HepG2 (cell line): ENCODE measurements at regions not wholly inside any gene's neighbourhood (a gene's known extent, or its start where the extent isn't known, plus 50 kb on each side); places are given as distances from the start of the nearest gene placed in this dataset.
A peak's percentile ranks its signal among the peaks of the same experiment; 100 is the strongest.

Source experiments
- CSRNP1 ChIP-seq: sonication (generic); formaldehyde crosslinking; IDR thresholded peaks from 2 replicates; pipeline ENCODE4 v1.8.1; 2023; ENCODE audit warnings: mild to moderate bottlenecking, missing genetic modification reagents
- DR1 ChIP-seq: sonication (generic); formaldehyde crosslinking; IDR thresholded peaks from 2 replicates; pipeline ENCODE4 v1.8.0; 2021; ENCODE audit warnings: mild to moderate bottlenecking, missing genetic modification reagents, inconsistent platforms
- DZIP1 ChIP-seq: sonication (generic); formaldehyde crosslinking; IDR thresholded peaks from 2 replicates; pipeline ENCODE4 v1.5.0; 2020; ENCODE audit warnings: mild to moderate bottlenecking, missing genetic modification reagents
- FOXA3 ChIP-seq: IDR thresholded peaks from 2 replicates; pipeline ENCODE4 v1.6.1; 2016; ENCODE audit warnings: missing genetic modification reagents, missing compliant biosample characterization
- FOXP1 ChIP-seq, 2 experiments: fragments of 450-650 bp in 1 of 2; IDR thresholded peaks; 2 replicates each; pipeline ENCODE4 v1.6.1; 2017 to 2018; ENCODE audit warnings: antibody characterized with exemption in 1 of 2
- HMGA1 ChIP-seq: sonication (generic); formaldehyde crosslinking; conservative IDR thresholded peaks from 2 replicates; pipeline ENCODE4 v1.4.0; 2020; ENCODE audit warnings: missing genetic modification reagents
- IRF2 ChIP-seq: IDR thresholded peaks from 2 replicates; pipeline ENCODE4 v1.6.1; 2018; ENCODE audit warnings: missing genetic modification reagents, missing compliant biosample characterization
- KLF11 ChIP-seq: IDR thresholded peaks from 2 replicates; pipeline ENCODE4 v1.6.1; 2016; ENCODE audit warnings: missing compliant biosample characterization
- MTA1 ChIP-seq: sonication (generic); formaldehyde crosslinking; IDR thresholded peaks from 2 replicates; pipeline ENCODE4 v1.4.0; 2020; ENCODE audit warnings: missing genetic modification reagents, mild to moderate bottlenecking, borderline replicate concordance
- PBX3 ChIP-seq: sonication (generic); formaldehyde crosslinking; IDR thresholded peaks from 2 replicates; pipeline ENCODE4 v1.8.1; 2023; ENCODE audit warnings: missing genetic modification reagents, inconsistent platforms, borderline replicate concordance
- RARG ChIP-seq: sonication (generic); formaldehyde crosslinking; IDR thresholded peaks from 2 replicates; pipeline ENCODE4 v1.4.0; 2020; ENCODE audit warnings: low read depth, mild to moderate bottlenecking, missing genetic modification reagents
- SRY ChIP-seq: sonication (generic); formaldehyde crosslinking; IDR thresholded peaks from 2 replicates; pipeline ENCODE4 v1.8.0; 2022; ENCODE audit warnings: mild to moderate bottlenecking, missing genetic modification reagents
- STAT6 ChIP-seq: sonication (generic); formaldehyde crosslinking; IDR thresholded peaks from 2 replicates; pipeline ENCODE4 v1.4.0; 2020; ENCODE audit warnings: missing genetic modification reagents, mild to moderate bottlenecking, borderline replicate concordance
- ZIK1 ChIP-seq: sonication (generic); formaldehyde crosslinking; IDR thresholded peaks from 2 replicates; pipeline ENCODE4 v1.5.0; 2020; ENCODE audit warnings: mild to moderate bottlenecking, low read depth, missing genetic modification reagents, borderline replicate concordance
- ZNF180 ChIP-seq: sonication (generic); formaldehyde crosslinking; IDR thresholded peaks from 2 replicates; pipeline ENCODE4 v1.4.0; 2020; ENCODE audit warnings: low read depth, missing genetic modification reagents, borderline replicate concordance
- ZNF432 ChIP-seq: sonication (generic); formaldehyde crosslinking; IDR thresholded peaks from 2 replicates; pipeline ENCODE4 v1.5.0; 2020; ENCODE audit warnings: missing genetic modification reagents, mild to moderate bottlenecking, borderline replicate concordance
- ZNF580 ChIP-seq: IDR thresholded peaks from 2 replicates; pipeline ENCODE4 v1.6.1; 2016; ENCODE audit warnings: low read depth, borderline replicate concordance
- ZNF772 ChIP-seq: sonication (generic); formaldehyde crosslinking; IDR thresholded peaks from 2 replicates; pipeline ENCODE4 v1.5.0; 2020; ENCODE audit warnings: mild to moderate bottlenecking, missing genetic modification reagents
- ZNF788 ChIP-seq: sonication (generic); formaldehyde crosslinking; IDR thresholded peaks from 2 replicates; pipeline ENCODE4 v1.5.0; 2020; ENCODE audit warnings: mild to moderate bottlenecking, missing genetic modification reagents, borderline replicate concordance
- ZSCAN12 ChIP-seq: sonication (generic); formaldehyde crosslinking; IDR thresholded peaks from 2 replicates; pipeline ENCODE4 v1.9.0; 2021; ENCODE audit warnings: mild to moderate bottlenecking, missing genetic modification reagents
- ZSCAN31 ChIP-seq: sonication (generic); formaldehyde crosslinking; IDR thresholded peaks from 2 replicates; pipeline ENCODE4 v1.5.0; 2020; ENCODE audit warnings: low read depth, mild to moderate bottlenecking, missing genetic modification reagents

GRCh38 chr2:234867882-234868285 is 83.9 kb upstream of the SH3BP4 start (continued):
- TF ChIP-seq PBX3 (CRISPR knock-in tag) (no peak), STAT6 (CRISPR knock-in tag) (no peak), ZNF432 (CRISPR knock-in tag) (no peak), ZNF180 (CRISPR knock-in tag) (no peak), ZSCAN12 (CRISPR knock-in tag) (no peak), DR1 (CRISPR knock-in tag) (no peak), ZIK1 (no peak), RARG (CRISPR knock-in tag) (no peak), FOXA3 (CRISPR knock-in tag) (peak; percentile 94), KLF11 (CRISPR knock-in tag) (0 out of 2 replicates have a peak, but pooled peaks have one; percentile 63), MTA1 (CRISPR knock-in tag) (no peak; the same call in 1 of the 2 replicates), IRF2 (CRISPR knock-in tag) (peak; percentile 93), ZNF772 (CRISPR knock-in tag) (0 out of 2 replicates have a peak, but pooled peaks have one; percentile 11), ZSCAN31 (no peak), ZNF788 (no peak; the same call in 1 of the 2 replicates), HMGA1 (no peak), DZIP1 (no peak), CSRNP1 (CRISPR knock-in tag) (no peak), SRY (CRISPR knock-in tag) (no peak), ZNF580 (CRISPR knock-in tag) (peak; percentile 60; the same call in 1 of the 2 replicates), FOXP1 (IDR thresholded peaks at IDR 0.05) (peak; percentile 86), FOXP1 (CRISPR knock-in tag; IDR thresholded peaks at IDR 0.05) (peak; percentile 95)
